ENCODE measurements at regions not wholly inside any gene's neighbourhood (a gene's known extent, or its start where the extent isn't known, plus 50 kb on each side); places are given as distances from the start of the nearest gene placed in this dataset.

- Histone ChIP-seq H3K36me3 (no peaks in the 10 kb centered on the region), H3K4me1 (peaks cover 5% of the 10 kb centered on the region), H3K27ac (no peak overlapping the region), H3K9me3 (no peaks in the 10 kb centered on the region), H3K4me3 (no peak overlapping the region), H3K27me3 (no peaks in the 10 kb centered on the region)
- ATAC-seq = no peak
- intact Hi-C loops (cut with DNase I) = no loop called here
- TF ChIP-seq, protein P1, sequence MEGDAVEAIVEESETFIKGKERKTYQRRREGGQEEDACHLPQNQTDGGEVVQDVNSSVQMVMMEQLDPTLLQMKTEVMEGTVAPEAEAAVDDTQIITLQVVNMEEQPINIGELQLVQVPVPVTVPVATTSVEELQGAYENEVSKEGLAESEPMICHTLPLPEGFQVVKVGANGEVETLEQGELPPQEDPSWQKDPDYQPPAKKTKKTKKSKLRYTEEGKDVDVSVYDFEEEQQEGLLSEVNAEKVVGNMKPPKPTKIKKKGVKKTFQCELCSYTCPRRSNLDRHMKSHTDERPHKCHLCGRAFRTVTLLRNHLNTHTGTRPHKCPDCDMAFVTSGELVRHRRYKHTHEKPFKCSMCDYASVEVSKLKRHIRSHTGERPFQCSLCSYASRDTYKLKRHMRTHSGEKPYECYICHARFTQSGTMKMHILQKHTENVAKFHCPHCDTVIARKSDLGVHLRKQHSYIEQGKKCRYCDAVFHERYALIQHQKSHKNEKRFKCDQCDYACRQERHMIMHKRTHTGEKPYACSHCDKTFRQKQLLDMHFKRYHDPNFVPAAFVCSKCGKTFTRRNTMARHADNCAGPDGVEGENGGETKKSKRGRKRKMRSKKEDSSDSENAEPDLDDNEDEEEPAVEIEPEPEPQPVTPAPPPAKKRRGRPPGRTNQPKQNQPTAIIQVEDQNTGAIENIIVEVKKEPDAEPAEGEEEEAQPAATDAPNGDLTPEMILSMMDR (IDR thresholded peaks at IDR 0.05) = no peak
- DNase-seq = no peak
These were observed 711.6 kb downstream of the CDH11 start for GRCh38 chr16:64410306-64410705.

DNA sequence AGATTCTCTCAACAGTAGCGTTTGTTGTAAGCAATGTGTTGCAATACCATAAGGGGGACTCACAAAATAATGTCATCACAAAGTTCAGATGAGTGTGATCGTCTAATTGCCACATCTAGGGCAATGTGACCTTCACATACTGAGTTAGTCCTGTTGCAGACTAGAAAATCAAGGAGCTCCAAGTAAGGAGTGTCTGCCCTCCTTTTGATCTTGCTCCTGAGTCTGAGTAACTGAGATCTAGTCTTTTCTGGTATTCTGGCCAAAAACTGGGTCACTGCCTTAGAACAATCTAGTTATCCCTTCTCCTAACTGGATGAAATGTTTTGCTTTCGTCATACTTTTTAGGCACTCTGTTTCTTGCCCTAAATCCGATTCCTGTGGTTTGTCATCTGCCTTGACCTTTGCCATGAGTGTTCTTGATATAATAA is 712.1 kb downstream of the CDH11 start:
- DNase-seq = no peak
- Histone ChIP-seq H3K27ac (no peak overlapping the region), H3K27me3 (no peaks in the 10 kb centered on the region), H3K4me3 (no peak overlapping the region), H3K36me3 (no peaks in the 10 kb centered on the region), H3K9me3 (no peaks in the 10 kb centered on the region), H3K4me1 (peaks cover 5% of the 10 kb centered on the region)
- ATAC-seq = no peak
- intact Hi-C loops (cut with DNase I) = no loop called here
- TF ChIP-seq, protein P1 (IDR thresholded peaks at IDR 0.05) = no peak

GRCh38 chr16:64408699-64409098 is 713.2 kb downstream of the CDH11 start:
- no peaks in the 10 kb centered on the region for H3K9me3 ChIP-seq
- peaks cover under 1% of the 10 kb centered on the region for H3K4me1 ChIP-seq
- DNase-seq (no peak), ATAC-seq (no peak)
- H3K4me3 ChIP-seq = no peak overlapping the region
- intact Hi-C loops (cut with DNase I) = no loop called here
- no peak overlapping the region for H3K27ac ChIP-seq
- no peaks in the 10 kb centered on the region for H3K27me3 ChIP-seq
- TF ChIP-seq, protein P1 (IDR thresholded peaks at IDR 0.05) = no peak
- no peaks in the 10 kb centered on the region for H3K36me3 ChIP-seq

GRCh38 chr16:64406770-64407181 is 715.1 kb downstream of the CDH11 start:
- no peaks in the 10 kb centered on the region for H3K9me3 ChIP-seq
- H3K4me1 ChIP-seq = no peaks in the 10 kb centered on the region
- H3K36me3 ChIP-seq = no peaks in the 10 kb centered on the region
- TF ChIP-seq, protein P1 (IDR thresholded peaks at IDR 0.05) = no peak
- no peak overlapping the region for H3K4me3 ChIP-seq
- intact Hi-C loops (cut with DNase I) = no loop called here
- no peaks in the 10 kb centered on the region for H3K27me3 ChIP-seq
- DNase-seq (no peak), ATAC-seq (peak; percentile 85)
- H3K27ac ChIP-seq = no peak overlapping the region

GRCh38 chr16:64403352-64403751 is 718.5 kb downstream of the CDH11 start:
- Histone ChIP-seq H3K4me3 (no peak overlapping the region), H3K4me1 (no peaks in the 10 kb centered on the region), H3K9me3 (no peaks in the 10 kb centered on the region), H3K27ac (no peak overlapping the region), H3K27me3 (no peaks in the 10 kb centered on the region), H3K36me3 (no peaks in the 10 kb centered on the region)
- intact Hi-C loops (cut with DNase I) = no loop called here
- TF ChIP-seq, protein P1 (IDR thresholded peaks at IDR 0.05) = no peak
- ATAC-seq (no peak), DNase-seq (no peak)

DNA sequence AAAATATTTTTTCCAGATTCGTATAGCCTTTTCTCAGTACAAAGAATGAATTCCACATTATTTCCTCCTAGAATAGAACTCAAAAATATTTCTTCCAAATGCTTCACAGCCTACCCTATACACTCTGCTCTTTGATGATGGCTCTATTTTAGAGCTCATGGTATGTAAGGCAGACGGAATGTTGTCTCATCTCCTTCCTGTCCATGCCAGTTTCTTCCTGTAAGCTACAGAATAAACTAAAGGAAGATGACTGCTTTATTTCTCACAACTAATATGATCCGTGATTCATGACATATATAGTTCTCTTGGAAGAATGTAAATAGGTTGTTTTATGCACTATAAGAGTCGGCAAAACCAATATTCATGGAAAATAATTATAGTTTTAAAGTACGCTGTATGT is 723.1 kb downstream of the CDH11 start:
- Histone ChIP-seq H3K27ac (no peak overlapping the region), H3K4me1 (no peaks in the 10 kb centered on the region), H3K27me3 (no peaks in the 10 kb centered on the region), H3K36me3 (no peaks in the 10 kb centered on the region), H3K4me3 (no peak overlapping the region), H3K9me3 (no peaks in the 10 kb centered on the region)
- TF ChIP-seq, protein P1 (IDR thresholded peaks at IDR 0.05) = no peak
- ATAC-seq (no peak), DNase-seq (no peak)
- intact Hi-C loops (cut with DNase I) = no loop called here

All from upper lobe of right lung (tissue), 1 donor.